ENCODE measurements at regions not wholly inside any gene's neighbourhood (a gene's known extent, or its start where the extent isn't known, plus 50 kb on each side); places are given as distances from the start of the nearest gene placed in this dataset.

DNA sequence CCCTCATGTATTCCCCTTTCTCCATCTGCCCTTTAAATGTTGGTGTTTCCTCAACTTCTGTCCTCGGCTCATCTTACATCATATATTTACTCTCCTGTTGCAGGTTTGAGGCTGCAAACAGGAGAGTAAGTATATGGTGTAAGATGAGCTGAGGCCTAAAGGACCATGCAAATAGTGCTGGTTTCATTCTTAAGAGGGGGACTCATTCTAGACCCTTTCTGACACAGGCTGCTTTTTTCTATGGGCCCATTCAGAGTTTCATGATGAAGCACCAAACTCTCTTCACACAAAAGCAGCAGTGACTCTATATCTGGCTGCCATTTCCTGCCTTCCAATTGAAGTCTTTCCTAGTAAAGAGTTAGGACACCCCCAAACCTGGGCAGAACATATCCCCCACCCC, 218.5 kb downstream of the PHLDA1 start:
- peaks cover 45% of the 10 kb centered on the region for H3K4me1 Mint-ChIP-seq
- TF ChIP-seq, protein P1, sequence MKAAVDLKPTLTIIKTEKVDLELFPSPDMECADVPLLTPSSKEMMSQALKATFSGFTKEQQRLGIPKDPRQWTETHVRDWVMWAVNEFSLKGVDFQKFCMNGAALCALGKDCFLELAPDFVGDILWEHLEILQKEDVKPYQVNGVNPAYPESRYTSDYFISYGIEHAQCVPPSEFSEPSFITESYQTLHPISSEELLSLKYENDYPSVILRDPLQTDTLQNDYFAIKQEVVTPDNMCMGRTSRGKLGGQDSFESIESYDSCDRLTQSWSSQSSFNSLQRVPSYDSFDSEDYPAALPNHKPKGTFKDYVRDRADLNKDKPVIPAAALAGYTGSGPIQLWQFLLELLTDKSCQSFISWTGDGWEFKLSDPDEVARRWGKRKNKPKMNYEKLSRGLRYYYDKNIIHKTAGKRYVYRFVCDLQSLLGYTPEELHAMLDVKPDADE (IDR thresholded peaks at IDR 0.05), result no peak
- TF ChIP-seq ZNF114 (CRISPR knock-in tag; IDR thresholded peaks at IDR 0.05) (no peak), CREB1 (CRISPR knock-in tag; IDR thresholded peaks at IDR 0.05; ENCODE audit: low read depth) (no peak), STAT1 (IDR thresholded peaks at IDR 0.05; ENCODE audit: unreplicated experiment) (no peak), ZNF331 (CRISPR knock-in tag; IDR thresholded peaks at IDR 0.05; ENCODE audit: low read depth) (no peak), EZH2phosphoT487 (IDR thresholded peaks at IDR 0.05; ENCODE audit: unreplicated experiment) (no peak), JUNB (IDR thresholded peaks at IDR 0.05; ENCODE audit: unreplicated experiment) (no peak), NANOG (IDR thresholded peaks at IDR 0.05; ENCODE audit: borderline replicate concordance) (no peak), POLR2AphosphoS5 (IDR thresholded peaks at IDR 0.05; ENCODE audit: low read depth) (no peak), EZH2 (IDR thresholded peaks at IDR 0.05; ENCODE audit: low read depth, unreplicated experiment) (no peak)
- TF ChIP-seq, protein P2, sequence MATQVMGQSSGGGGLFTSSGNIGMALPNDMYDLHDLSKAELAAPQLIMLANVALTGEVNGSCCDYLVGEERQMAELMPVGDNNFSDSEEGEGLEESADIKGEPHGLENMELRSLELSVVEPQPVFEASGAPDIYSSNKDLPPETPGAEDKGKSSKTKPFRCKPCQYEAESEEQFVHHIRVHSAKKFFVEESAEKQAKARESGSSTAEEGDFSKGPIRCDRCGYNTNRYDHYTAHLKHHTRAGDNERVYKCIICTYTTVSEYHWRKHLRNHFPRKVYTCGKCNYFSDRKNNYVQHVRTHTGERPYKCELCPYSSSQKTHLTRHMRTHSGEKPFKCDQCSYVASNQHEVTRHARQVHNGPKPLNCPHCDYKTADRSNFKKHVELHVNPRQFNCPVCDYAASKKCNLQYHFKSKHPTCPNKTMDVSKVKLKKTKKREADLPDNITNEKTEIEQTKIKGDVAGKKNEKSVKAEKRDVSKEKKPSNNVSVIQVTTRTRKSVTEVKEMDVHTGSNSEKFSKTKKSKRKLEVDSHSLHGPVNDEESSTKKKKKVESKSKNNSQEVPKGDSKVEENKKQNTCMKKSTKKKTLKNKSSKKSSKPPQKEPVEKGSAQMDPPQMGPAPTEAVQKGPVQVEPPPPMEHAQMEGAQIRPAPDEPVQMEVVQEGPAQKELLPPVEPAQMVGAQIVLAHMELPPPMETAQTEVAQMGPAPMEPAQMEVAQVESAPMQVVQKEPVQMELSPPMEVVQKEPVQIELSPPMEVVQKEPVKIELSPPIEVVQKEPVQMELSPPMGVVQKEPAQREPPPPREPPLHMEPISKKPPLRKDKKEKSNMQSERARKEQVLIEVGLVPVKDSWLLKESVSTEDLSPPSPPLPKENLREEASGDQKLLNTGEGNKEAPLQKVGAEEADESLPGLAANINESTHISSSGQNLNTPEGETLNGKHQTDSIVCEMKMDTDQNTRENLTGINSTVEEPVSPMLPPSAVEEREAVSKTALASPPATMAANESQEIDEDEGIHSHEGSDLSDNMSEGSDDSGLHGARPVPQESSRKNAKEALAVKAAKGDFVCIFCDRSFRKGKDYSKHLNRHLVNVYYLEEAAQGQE (IDR thresholded peaks at IDR 0.05; ENCODE audit: unreplicated experiment), result no peak
- TF ChIP-seq, protein P3, sequence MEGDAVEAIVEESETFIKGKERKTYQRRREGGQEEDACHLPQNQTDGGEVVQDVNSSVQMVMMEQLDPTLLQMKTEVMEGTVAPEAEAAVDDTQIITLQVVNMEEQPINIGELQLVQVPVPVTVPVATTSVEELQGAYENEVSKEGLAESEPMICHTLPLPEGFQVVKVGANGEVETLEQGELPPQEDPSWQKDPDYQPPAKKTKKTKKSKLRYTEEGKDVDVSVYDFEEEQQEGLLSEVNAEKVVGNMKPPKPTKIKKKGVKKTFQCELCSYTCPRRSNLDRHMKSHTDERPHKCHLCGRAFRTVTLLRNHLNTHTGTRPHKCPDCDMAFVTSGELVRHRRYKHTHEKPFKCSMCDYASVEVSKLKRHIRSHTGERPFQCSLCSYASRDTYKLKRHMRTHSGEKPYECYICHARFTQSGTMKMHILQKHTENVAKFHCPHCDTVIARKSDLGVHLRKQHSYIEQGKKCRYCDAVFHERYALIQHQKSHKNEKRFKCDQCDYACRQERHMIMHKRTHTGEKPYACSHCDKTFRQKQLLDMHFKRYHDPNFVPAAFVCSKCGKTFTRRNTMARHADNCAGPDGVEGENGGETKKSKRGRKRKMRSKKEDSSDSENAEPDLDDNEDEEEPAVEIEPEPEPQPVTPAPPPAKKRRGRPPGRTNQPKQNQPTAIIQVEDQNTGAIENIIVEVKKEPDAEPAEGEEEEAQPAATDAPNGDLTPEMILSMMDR (conservative IDR thresholded peaks at IDR 0.05; ENCODE audit: low read depth in 2 of 2), result no peak
- TF ChIP-seq, protein P4, sequence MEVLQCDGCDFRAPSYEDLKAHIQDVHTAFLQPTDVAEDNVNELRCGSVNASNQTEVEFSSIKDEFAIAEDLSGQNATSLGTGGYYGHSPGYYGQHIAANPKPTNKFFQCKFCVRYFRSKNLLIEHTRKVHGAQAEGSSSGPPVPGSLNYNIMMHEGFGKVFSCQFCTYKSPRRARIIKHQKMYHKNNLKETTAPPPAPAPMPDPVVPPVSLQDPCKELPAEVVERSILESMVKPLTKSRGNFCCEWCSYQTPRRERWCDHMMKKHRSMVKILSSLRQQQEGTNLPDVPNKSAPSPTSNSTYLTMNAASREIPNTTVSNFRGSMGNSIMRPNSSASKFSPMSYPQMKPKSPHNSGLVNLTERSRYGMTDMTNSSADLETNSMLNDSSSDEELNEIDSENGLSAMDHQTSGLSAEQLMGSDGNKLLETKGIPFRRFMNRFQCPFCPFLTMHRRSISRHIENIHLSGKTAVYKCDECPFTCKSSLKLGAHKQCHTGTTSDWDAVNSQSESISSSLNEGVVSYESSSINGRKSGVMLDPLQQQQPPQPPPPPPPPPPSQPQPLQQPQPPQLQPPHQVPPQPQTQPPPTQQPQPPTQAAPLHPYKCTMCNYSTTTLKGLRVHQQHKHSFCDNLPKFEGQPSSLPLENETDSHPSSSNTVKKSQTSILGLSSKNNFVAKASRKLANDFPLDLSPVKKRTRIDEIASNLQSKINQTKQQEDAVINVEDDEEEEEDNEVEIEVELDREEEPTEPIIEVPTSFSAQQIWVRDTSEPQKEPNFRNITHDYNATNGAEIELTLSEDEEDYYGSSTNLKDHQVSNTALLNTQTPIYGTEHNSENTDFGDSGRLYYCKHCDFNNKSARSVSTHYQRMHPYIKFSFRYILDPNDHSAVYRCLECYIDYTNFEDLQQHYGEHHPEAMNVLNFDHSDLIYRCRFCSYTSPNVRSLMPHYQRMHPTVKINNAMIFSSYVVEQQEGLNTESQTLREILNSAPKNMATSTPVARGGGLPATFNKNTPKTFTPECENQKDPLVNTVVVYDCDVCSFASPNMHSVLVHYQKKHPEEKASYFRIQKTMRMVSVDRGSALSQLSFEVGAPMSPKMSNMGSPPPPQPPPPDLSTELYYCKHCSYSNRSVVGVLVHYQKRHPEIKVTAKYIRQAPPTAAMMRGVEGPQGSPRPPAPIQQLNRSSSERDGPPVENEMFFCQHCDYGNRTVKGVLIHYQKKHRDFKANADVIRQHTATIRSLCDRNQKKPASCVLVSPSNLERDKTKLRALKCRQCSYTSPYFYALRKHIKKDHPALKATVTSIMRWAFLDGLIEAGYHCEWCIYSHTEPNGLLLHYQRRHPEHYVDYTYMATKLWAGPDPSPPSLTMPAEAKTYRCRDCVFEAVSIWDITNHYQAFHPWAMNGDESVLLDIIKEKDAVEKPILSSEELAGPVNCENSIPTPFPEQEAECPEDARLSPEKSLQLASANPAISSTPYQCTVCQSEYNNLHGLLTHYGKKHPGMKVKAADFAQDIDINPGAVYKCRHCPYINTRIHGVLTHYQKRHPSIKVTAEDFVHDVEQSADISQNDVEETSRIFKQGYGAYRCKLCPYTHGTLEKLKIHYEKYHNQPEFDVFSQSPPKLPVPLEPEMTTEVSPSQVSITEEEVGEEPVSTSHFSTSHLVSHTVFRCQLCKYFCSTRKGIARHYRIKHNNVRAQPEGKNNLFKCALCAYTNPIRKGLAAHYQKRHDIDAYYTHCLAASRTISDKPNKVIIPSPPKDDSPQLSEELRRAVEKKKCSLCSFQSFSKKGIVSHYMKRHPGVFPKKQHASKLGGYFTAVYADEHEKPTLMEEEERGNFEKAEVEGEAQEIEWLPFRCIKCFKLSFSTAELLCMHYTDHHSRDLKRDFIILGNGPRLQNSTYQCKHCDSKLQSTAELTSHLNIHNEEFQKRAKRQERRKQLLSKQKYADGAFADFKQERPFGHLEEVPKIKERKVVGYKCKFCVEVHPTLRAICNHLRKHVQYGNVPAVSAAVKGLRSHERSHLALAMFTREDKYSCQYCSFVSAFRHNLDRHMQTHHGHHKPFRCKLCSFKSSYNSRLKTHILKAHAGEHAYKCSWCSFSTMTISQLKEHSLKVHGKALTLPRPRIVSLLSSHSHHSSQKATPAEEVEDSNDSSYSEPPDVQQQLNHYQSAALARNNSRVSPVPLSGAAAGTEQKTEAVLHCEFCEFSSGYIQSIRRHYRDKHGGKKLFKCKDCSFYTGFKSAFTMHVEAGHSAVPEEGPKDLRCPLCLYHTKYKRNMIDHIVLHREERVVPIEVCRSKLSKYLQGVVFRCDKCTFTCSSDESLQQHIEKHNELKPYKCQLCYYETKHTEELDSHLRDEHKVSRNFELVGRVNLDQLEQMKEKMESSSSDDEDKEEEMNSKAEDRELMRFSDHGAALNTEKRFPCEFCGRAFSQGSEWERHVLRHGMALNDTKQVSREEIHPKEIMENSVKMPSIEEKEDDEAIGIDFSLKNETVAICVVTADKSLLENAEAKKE (CRISPR knock-in tag; IDR thresholded peaks at IDR 0.05), result no peak
- no peaks in the 10 kb centered on the region for H3K27me3 ChIP-seq (ENCODE audit: insufficient read depth)
- peaks cover 7% of the 10 kb centered on the region; the same call in 2 of the 3 replicates for H3K9me3 Mint-ChIP-seq
- no peak overlapping the region for H3K27ac ChIP-seq (ENCODE audit: low read depth)
- peaks cover 6% of the 10 kb centered on the region; the same call in 1 of the 3 replicates for H3K36me3 Mint-ChIP-seq (ENCODE audit: low read depth)
- peaks cover 3% of the 10 kb centered on the region; the same call in 1 of the 2 replicates for H3K9me2 ChIP-seq (ENCODE audit: insufficient read depth)
- DNase-seq (ENCODE audit: low spot score) (no peak), ATAC-seq (no peak)
- H3K4me2 ChIP-seq, result peak overlapping the region; percentile 63
- H3K4me1 ChIP-seq (ENCODE audit: insufficient read depth), result peaks cover 35% of the 10 kb centered on the region
- no peaks in the 10 kb centered on the region for H3F3A ChIP-seq (replicated peaks; ENCODE audit: low read depth)
- H3K27ac Mint-ChIP-seq, result no peak overlapping the region
- no peak overlapping the region for H2AFZ ChIP-seq
- H3K79me2 ChIP-seq (replicated peaks; ENCODE audit: insufficient read depth), result no peaks in the 10 kb centered on the region
- peaks cover 6% of the 10 kb centered on the region for H3K27me3 Mint-ChIP-seq (ENCODE audit: insufficient read depth, low read depth, poor library complexity)
- no peaks in the 10 kb centered on the region for H3K36me3 ChIP-seq (ENCODE audit: insufficient read depth)
- no peak overlapping the region for H3K4me3 ChIP-seq
- H3K4me3 Mint-ChIP-seq, result no peak overlapping the region
- H4K20me1 ChIP-seq (replicated peaks; ENCODE audit: insufficient read depth), result no peaks in the 10 kb centered on the region

Data from GM23338 (cell line).